Astrocyte (in vitro differentiated cells and primary cell): ENCODE measurements at regions not wholly inside any gene's neighbourhood (a gene's known extent, or its start where the extent isn't known, plus 50 kb on each side); places are given as distances from the start of the nearest gene placed in this dataset.
"Not testable (repeated sequence)": the region's sequence is repeated elsewhere in the genome, so short reads cannot be mapped to it uniquely, and the experiment has no call there.

Source experiments
- CTCF ChIP-seq: IDR thresholded peaks from 2 replicates; pipeline ENCODE4 v1.5.1; 2011; ENCODE audit warnings: low read depth, mild to moderate bottlenecking, inconsistent platforms, low read length, moderate library complexity; ENCODE audit not compliant: insufficient read depth
- EZH2 ChIP-seq: IDR thresholded peaks from 2 replicates; pipeline ENCODE4 v1.6.1; 2012; ENCODE audit warnings: mild to moderate bottlenecking, low read length, inconsistent platforms; ENCODE audit not compliant: insufficient read depth

GRCh38 chr11:96560727-96561126 is 170.9 kb downstream of the JRKL start:
- not testable (repeated sequence) for TF ChIP-seq CTCF, EZH2
